ENCODE measurements at regions not wholly inside any gene's neighbourhood (a gene's known extent, or its start where the extent isn't known, plus 50 kb on each side); places are given as distances from the start of the nearest gene placed in this dataset.

DNA sequence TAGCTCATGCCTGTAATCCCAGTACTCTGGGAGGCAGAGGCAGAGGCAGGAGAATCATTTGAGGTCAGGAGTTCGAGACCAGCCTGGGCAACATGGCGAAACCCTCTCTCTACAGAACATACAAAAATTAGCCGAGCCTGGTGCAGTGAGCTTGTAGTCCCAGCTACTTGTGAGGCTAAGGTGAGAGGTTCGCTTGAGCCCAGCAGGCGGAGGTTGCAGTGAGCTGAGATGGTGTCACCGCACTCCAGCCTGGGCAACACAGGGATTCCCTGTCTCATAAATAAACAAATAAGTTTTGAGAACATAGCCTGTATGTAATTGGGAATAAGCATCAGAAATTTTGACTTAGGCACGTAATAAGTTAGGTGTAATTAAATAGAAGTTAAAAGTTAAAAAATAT lies 971.7 kb upstream of the COX7C start:
- Mint-ChIP-seq H3K27me3 (ENCODE audit: insufficient read depth) (no peaks in the 10 kb centered on the region), H3K4me1 (no peaks in the 10 kb centered on the region), H3K4me3 (no peak overlapping the region), H3K27ac (no peak overlapping the region), H3K36me3 (ENCODE audit: low read depth) (no peaks in the 10 kb centered on the region), H3K9me3 (no peaks in the 10 kb centered on the region)
- 83 to 97% methylated on average over 1 to 7 of the region's 7 CpGs for WGBS, 2 experiments (ENCODE audit: insufficient coverage in 1 of 2, insufficient read length in 1 of 2)
- H3K36me3 ChIP-seq (ENCODE audit: control insufficient read depth, insufficient read depth, low read length), result no peaks in the 10 kb centered on the region
- no peak overlapping the region for H3K9ac ChIP-seq (ENCODE audit: extremely low read depth, low read length, poor library complexity, severe bottlenecking)
- TF ChIP-seq, protein P1, sequence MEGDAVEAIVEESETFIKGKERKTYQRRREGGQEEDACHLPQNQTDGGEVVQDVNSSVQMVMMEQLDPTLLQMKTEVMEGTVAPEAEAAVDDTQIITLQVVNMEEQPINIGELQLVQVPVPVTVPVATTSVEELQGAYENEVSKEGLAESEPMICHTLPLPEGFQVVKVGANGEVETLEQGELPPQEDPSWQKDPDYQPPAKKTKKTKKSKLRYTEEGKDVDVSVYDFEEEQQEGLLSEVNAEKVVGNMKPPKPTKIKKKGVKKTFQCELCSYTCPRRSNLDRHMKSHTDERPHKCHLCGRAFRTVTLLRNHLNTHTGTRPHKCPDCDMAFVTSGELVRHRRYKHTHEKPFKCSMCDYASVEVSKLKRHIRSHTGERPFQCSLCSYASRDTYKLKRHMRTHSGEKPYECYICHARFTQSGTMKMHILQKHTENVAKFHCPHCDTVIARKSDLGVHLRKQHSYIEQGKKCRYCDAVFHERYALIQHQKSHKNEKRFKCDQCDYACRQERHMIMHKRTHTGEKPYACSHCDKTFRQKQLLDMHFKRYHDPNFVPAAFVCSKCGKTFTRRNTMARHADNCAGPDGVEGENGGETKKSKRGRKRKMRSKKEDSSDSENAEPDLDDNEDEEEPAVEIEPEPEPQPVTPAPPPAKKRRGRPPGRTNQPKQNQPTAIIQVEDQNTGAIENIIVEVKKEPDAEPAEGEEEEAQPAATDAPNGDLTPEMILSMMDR (conservative IDR thresholded peaks at IDR 0.05), result no peak
- no peaks in the 10 kb centered on the region for H3K4me1 ChIP-seq (ENCODE audit: control insufficient read depth, insufficient read depth, low read length)
- no peaks in the 10 kb centered on the region for H3K9me3 ChIP-seq (ENCODE audit: control insufficient read depth, low read length)
- H3K27ac ChIP-seq (ENCODE audit: low read depth, low read length), result no peak overlapping the region
- H3K27me3 ChIP-seq (ENCODE audit: control insufficient read depth, insufficient read depth, low read length, poor library complexity, severe bottlenecking), result no peaks in the 10 kb centered on the region
- H3K4me3 ChIP-seq (ENCODE audit: low read length), result no peak overlapping the region
- no peak for DNase-seq

DNA sequence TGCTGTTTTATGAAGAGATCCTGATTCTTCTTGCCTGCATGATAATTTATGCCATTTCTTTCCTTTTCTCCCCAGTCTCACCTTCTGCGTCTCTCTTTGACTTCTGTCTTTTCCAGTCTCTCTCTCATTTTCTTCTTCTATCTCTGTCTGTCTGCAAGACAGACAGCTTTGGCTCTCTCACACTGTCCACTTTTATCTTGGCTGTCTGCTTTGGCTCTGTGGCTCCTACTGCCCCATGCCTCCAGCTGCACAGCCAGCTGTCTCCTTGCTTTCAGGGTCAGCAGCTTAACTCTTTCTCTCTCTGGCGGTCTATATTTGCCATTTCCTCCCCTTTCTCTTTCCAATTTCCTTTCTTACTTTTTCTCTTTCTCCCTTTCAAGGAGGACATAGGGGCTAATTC lies 971.1 kb upstream of the COX7C start:
- Histone ChIP-seq H3K9ac (ENCODE audit: extremely low read depth, low read length, poor library complexity, severe bottlenecking) (no peak overlapping the region), H3K36me3 (ENCODE audit: control insufficient read depth, insufficient read depth, low read length) (no peaks in the 10 kb centered on the region), H3K4me3 (ENCODE audit: low read length) (no peak overlapping the region), H3K27ac (ENCODE audit: low read depth, low read length) (no peak overlapping the region), H3K9me3 (ENCODE audit: control insufficient read depth, low read length) (no peaks in the 10 kb centered on the region), H3K4me1 (ENCODE audit: control insufficient read depth, insufficient read depth, low read length) (no peaks in the 10 kb centered on the region), H3K27me3 (ENCODE audit: control insufficient read depth, insufficient read depth, low read length, poor library complexity, severe bottlenecking) (no peaks in the 10 kb centered on the region)
- Mint-ChIP-seq H3K36me3 (ENCODE audit: low read depth) (no peaks in the 10 kb centered on the region), H3K4me1 (no peaks in the 10 kb centered on the region), H3K27me3 (ENCODE audit: insufficient read depth) (no peaks in the 10 kb centered on the region), H3K27ac (no peak overlapping the region), H3K4me3 (no peak overlapping the region), H3K9me3 (no peaks in the 10 kb centered on the region)
- TF ChIP-seq, protein P1 (conservative IDR thresholded peaks at IDR 0.05), result no peak
- 88 to 100% methylated on average over 2 of the region's 2 CpGs for WGBS, 2 experiments (ENCODE audit: insufficient coverage in 1 of 2, insufficient read length in 1 of 2)
- DNase-seq, result no peak

DNA sequence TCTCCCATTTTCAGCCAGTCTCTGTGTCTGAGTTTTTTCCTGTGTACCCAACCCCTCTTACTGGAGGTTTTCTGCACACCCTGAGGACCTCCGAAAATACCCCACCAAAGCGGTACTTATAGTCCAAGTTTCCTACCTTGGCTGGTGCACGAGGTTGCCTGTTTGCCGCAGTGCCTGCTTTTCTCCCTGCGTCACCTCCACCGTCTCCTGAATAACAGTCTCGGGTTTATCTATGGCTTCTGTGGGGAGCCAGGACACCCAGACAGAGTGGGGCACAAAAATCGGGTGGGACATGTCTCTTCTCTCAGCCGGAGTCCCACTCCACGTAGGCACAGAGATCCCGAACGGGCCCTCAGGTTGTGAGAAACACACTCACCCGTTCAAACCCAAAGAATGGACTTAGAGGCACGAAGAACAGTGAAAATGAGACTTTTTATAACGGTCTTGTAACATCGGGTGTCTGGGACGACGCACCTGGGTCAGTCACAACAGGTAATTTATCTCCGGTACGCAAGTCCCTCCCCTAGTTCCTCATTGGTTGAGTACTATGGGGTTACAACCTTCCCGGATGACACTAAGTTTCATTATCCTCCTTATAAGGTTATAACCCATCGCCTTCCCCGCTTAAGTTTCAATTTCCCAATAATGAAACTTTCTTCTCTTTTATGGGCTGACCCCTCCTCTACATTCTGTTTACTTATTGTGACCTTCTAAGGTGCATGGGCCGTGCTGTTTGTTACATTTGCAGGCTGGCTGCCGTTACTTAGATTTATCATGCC lies 970.2 kb upstream of the COX7C start:
- Histone ChIP-seq H3K4me1 (ENCODE audit: control insufficient read depth, insufficient read depth, low read length) (no peaks in the 10 kb centered on the region), H3K9me3 (ENCODE audit: control insufficient read depth, low read length) (no peaks in the 10 kb centered on the region), H3K27me3 (ENCODE audit: control insufficient read depth, insufficient read depth, low read length, poor library complexity, severe bottlenecking) (no peaks in the 10 kb centered on the region), H3K36me3 (ENCODE audit: control insufficient read depth, insufficient read depth, low read length) (no peaks in the 10 kb centered on the region), H3K27ac (ENCODE audit: low read depth, low read length) (no peak overlapping the region), H3K9ac (ENCODE audit: extremely low read depth, low read length, poor library complexity, severe bottlenecking) (no peak overlapping the region), H3K4me3 (ENCODE audit: low read length) (no peak overlapping the region)
- Mint-ChIP-seq H3K4me1 (no peaks in the 10 kb centered on the region), H3K27ac (no peak overlapping the region), H3K9me3 (no peaks in the 10 kb centered on the region), H3K4me3 (peak overlapping the region; percentile 39), H3K27me3 (ENCODE audit: insufficient read depth) (no peaks in the 10 kb centered on the region), H3K36me3 (ENCODE audit: low read depth) (no peaks in the 10 kb centered on the region)
- TF ChIP-seq, protein P1 (conservative IDR thresholded peaks at IDR 0.05), result no peak
- DNase-seq, result no peak
- WGBS, 2 experiments (ENCODE audit: insufficient coverage in 1 of 2, insufficient read length in 1 of 2), result 85 to 89% methylated on average over 21 to 25 of the region's 25 CpGs
